ENCODE measurements at regions not wholly inside any gene's neighbourhood (a gene's known extent, or its start where the extent isn't known, plus 50 kb on each side); places are given as distances from the start of the nearest gene placed in this dataset.

GRCh38 chr14:101351769-101352168, 209.5 kb upstream of the DIO3 start:
- TF ChIP-seq CTCF (IDR thresholded peaks at IDR 0.05; ENCODE audit: low read depth, low read length), result no peak
- TF ChIP-seq EZH2phosphoT487 (IDR thresholded peaks at IDR 0.05; ENCODE audit: low read depth), result no peak

All from OCI-LY3 (cell line).